OCI-LY1 (cell line): ENCODE measurements at regions not wholly inside any gene's neighbourhood (a gene's known extent, or its start where the extent isn't known, plus 50 kb on each side); places are given as distances from the start of the nearest gene placed in this dataset.

Source experiments
- H2AFZ ChIP-seq: fragments of 200-600 bp; sonication (generic), shearing (Covaris generic); 2 replicates; pipeline ENCODE4 v1.6.0; 2014; ENCODE audit warnings: antibody characterized with exemption, mild to moderate bottlenecking, low read length
- H3F3A ChIP-seq: fragments of 200-600 bp; sonication (generic), shearing (Covaris generic); 2 replicates; pipeline ENCODE4 v1.6.0; 2014; ENCODE audit warnings: mild to moderate bottlenecking, antibody characterized with exemption, low read length, moderate library complexity; ENCODE audit not compliant: insufficient read depth
- H3K27ac ChIP-seq: fragments of 200-600 bp; sonication (generic); 2 replicates; pipeline ENCODE4 v1.5.1; 2014; ENCODE audit warnings: low read length, mixed run types, mild to moderate bottlenecking, low read depth; ENCODE audit not compliant: poor library complexity, severe bottlenecking
- H3K27me3 ChIP-seq: fragments of 200-600 bp; sonication (generic); 2 replicates; pipeline ENCODE4 v1.6.0; 2014; ENCODE audit warnings: antibody characterized with exemption, mild to moderate bottlenecking, low read length, moderate library complexity; ENCODE audit not compliant: insufficient read depth
- H3K36me3 ChIP-seq: fragments of 200-600 bp; sonication (generic); 2 replicates; pipeline ENCODE4 v1.6.1; 2014; ENCODE audit warnings: mild to moderate bottlenecking, antibody characterized with exemption, low read length, moderate library complexity, mixed read lengths; ENCODE audit not compliant: insufficient read depth
- H3K4me1 ChIP-seq: fragments of 200-600 bp; sonication (generic); 2 replicates; pipeline ENCODE4 v1.5.1; 2014; ENCODE audit warnings: mild to moderate bottlenecking, low read length, moderate library complexity; ENCODE audit not compliant: insufficient read depth, severe bottlenecking
- H3K4me2 ChIP-seq: fragments of 200-600 bp; sonication (generic), shearing (Covaris generic); 2 replicates; pipeline ENCODE4 v1.6.1; 2014; ENCODE audit warnings: low read length
- H3K4me3 ChIP-seq: fragments of 200-600 bp; sonication (generic); 2 replicates; pipeline ENCODE4 v1.5.1; 2014; ENCODE audit warnings: low read length, low read depth, mild to moderate bottlenecking, mixed read lengths; ENCODE audit not compliant: poor library complexity, severe bottlenecking
- H3K79me2 ChIP-seq: fragments of 200-600 bp; shearing (Covaris generic); 2 replicates; pipeline ENCODE4 v1.6.1; 2016; ENCODE audit warnings: mixed run types, low read length, mixed read lengths; ENCODE audit not compliant: insufficient read depth
- H3K9ac ChIP-seq: fragments of 200-600 bp; sonication (generic), shearing (Covaris generic); 2 replicates; pipeline ENCODE4 v1.6.1; 2014; ENCODE audit warnings: mild to moderate bottlenecking, low read length, mixed read lengths
- H3K9me2 ChIP-seq: fragments of 200-600 bp; sonication (generic), shearing (Covaris generic); 2 replicates; pipeline ENCODE4 v1.6.1; 2014; ENCODE audit warnings: low read depth, mild to moderate bottlenecking, low read length, mixed read lengths
- H3K9me3 ChIP-seq: fragments of 200-600 bp; shearing (Covaris generic); 2 replicates; pipeline ENCODE4 v1.6.1; 2014; ENCODE audit warnings: low read length, mixed read lengths
- H4K20me1 ChIP-seq: fragments of 200-600 bp; sonication (generic), shearing (Covaris generic); 2 replicates; pipeline ENCODE4 v1.6.0; 2016; ENCODE audit warnings: mild to moderate bottlenecking, low read length; ENCODE audit not compliant: insufficient read depth
- EZH2 ChIP-seq: fragments of 200-600 bp; sonication (generic), shearing (Covaris generic); IDR thresholded peaks from 2 replicates; pipeline ENCODE4 v1.8.0; 2017; ENCODE audit warnings: borderline replicate concordance, mixed run types, mild to moderate bottlenecking, antibody characterized with exemption, low read length, moderate library complexity, mixed read lengths
- TF ChIP-seq, protein P1 (sequence below): fragments of 200-600 bp; sonication (generic), shearing (Covaris generic); IDR thresholded peaks from 2 replicates; pipeline ENCODE4 v1.5.1; 2017; ENCODE audit warnings: mild to moderate bottlenecking, antibody characterized with exemption, low read length, moderate library complexity, mixed read lengths

DNA sequence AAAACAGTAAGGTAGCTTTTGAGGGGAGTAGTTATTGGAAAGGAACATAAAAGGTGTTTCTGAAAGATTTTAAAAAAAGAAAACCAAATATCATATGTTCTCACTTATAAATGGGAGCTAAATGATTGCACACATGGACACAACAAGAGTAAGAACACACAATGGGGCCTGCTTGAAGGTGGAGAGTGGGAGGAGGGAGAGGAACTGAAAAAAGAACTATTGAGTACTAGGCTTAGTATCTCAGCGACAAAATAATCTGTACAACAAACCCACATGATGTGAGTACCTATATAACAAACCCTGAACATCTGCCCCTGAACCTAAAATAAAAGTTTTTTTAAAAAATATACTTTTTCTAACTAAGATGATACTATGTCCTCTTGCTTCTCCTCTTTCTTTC lies 138.3 kb downstream of the CGGBP1 start:
- no peak overlapping the region for H3K9ac ChIP-seq
- H3K4me3 ChIP-seq = no peak overlapping the region
- H3K4me1 ChIP-seq = no peaks in the 10 kb centered on the region
- TF ChIP-seq, protein P1, sequence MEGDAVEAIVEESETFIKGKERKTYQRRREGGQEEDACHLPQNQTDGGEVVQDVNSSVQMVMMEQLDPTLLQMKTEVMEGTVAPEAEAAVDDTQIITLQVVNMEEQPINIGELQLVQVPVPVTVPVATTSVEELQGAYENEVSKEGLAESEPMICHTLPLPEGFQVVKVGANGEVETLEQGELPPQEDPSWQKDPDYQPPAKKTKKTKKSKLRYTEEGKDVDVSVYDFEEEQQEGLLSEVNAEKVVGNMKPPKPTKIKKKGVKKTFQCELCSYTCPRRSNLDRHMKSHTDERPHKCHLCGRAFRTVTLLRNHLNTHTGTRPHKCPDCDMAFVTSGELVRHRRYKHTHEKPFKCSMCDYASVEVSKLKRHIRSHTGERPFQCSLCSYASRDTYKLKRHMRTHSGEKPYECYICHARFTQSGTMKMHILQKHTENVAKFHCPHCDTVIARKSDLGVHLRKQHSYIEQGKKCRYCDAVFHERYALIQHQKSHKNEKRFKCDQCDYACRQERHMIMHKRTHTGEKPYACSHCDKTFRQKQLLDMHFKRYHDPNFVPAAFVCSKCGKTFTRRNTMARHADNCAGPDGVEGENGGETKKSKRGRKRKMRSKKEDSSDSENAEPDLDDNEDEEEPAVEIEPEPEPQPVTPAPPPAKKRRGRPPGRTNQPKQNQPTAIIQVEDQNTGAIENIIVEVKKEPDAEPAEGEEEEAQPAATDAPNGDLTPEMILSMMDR = no peak
- H3K79me2 ChIP-seq = no peaks in the 10 kb centered on the region
- no peaks in the 10 kb centered on the region for H3K9me2 ChIP-seq
- H2AFZ ChIP-seq = no peak overlapping the region
- H3F3A ChIP-seq = no peaks in the 10 kb centered on the region
- no peaks in the 10 kb centered on the region for H3K36me3 ChIP-seq
- H3K27me3 ChIP-seq = no peaks in the 10 kb centered on the region
- H3K9me3 ChIP-seq = no peaks in the 10 kb centered on the region
- no peaks in the 10 kb centered on the region for H4K20me1 ChIP-seq
- H3K27ac ChIP-seq = no peak overlapping the region
- H3K4me2 ChIP-seq = no peak overlapping the region

DNA sequence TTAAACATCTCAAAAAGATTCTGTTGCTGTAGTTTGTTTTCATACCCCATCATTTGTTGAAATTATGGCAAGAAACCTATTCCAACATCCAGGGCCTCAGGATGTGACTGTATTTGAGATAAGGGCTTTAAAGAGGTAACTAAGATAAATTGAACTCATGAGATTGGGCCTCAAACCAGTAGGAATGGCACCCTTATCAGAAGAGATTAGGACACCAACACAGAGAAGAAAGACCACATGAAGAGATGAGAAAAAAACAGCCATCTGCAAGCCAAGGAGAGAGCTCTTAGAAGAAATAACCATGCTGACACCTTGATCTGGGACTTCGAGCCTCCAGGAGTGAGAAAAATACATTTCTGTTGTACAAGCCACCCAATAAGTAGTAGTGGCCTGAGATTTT lies 157.7 kb downstream of the CGGBP1 start:
- Histone ChIP-seq H3K79me2 (no peaks in the 10 kb centered on the region), H3K36me3 (no peaks in the 10 kb centered on the region), H3F3A (no peaks in the 10 kb centered on the region), H4K20me1 (no peaks in the 10 kb centered on the region), H3K9ac (no peak overlapping the region), H3K27ac (no peak overlapping the region), H3K9me3 (no peaks in the 10 kb centered on the region), H3K4me2 (no peak overlapping the region), H3K9me2 (no peaks in the 10 kb centered on the region), H3K4me3 (no peak overlapping the region), H3K27me3 (no peaks in the 10 kb centered on the region), H2AFZ (no peak overlapping the region), H3K4me1 (no peaks in the 10 kb centered on the region)
- no peak for TF ChIP-seq EZH2
- TF ChIP-seq, protein P1 = no peak

DNA sequence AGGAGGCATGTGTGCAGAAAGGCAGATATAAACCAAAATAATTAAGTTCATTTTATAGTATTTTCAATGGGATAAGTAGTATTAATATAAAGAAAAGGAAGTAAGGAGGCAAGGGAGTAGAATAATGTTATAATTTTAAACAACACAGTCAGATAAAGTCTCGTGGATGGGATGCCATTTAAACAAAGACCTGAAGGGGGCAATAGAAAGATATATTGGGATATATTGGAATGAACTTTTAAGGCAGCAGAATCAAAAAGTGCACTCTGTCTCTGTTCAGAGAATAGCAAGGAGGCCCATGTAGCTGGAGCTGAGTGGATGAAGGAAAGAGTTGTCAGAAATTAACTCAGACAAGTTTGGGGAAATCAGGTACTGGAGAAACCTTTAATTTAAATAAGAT lies 158.7 kb downstream of the CGGBP1 start:
- Histone ChIP-seq H3K9me3 (no peaks in the 10 kb centered on the region), H3K4me2 (no peak overlapping the region), H3K4me1 (no peaks in the 10 kb centered on the region), H3K4me3 (no peak overlapping the region), H3K27me3 (no peaks in the 10 kb centered on the region), H3K9me2 (no peaks in the 10 kb centered on the region), H3F3A (no peaks in the 10 kb centered on the region), H3K36me3 (no peaks in the 10 kb centered on the region), H3K9ac (no peak overlapping the region), H3K79me2 (no peaks in the 10 kb centered on the region), H2AFZ (no peak overlapping the region), H3K27ac (no peak overlapping the region), H4K20me1 (no peaks in the 10 kb centered on the region)
- no peak for TF ChIP-seq EZH2
- TF ChIP-seq, protein P1 = peak; percentile 35
